Smooth muscle cell (in vitro differentiated cells): ENCODE measurements at regions not wholly inside any gene's neighbourhood (a gene's known extent, or its start where the extent isn't known, plus 50 kb on each side); places are given as distances from the start of the nearest gene placed in this dataset.

Source experiments
- DNase-seq: peaks from one replicate; lab custom pipeline; 2025; ENCODE audit not compliant: unreplicated experiment; lab: John Stamatoyannopoulos, UW
- H2AFZ ChIP-seq: fragments of 200-600 bp; sonication (generic); 2 replicates; pipeline ENCODE4 v1.6.0; 2016; ENCODE audit warnings: antibody characterized with exemption, low read depth, mild to moderate bottlenecking
- H3F3A ChIP-seq: fragments of 200-600 bp; sonication (generic); 2 replicates; pipeline ENCODE4 v1.6.0; 2017; ENCODE audit warnings: antibody characterized with exemption, low read depth
- H3K27ac ChIP-seq: fragments of 200-600 bp; sonication (generic); 2 replicates; pipeline ENCODE4 v1.5.1; 2016; ENCODE audit warnings: low read depth, mild to moderate bottlenecking
- H3K27me3 ChIP-seq: fragments of 200-600 bp; sonication (generic); 2 replicates; pipeline ENCODE4 v1.6.1; 2016; ENCODE audit warnings: low read depth, mild to moderate bottlenecking
- H3K36me3 ChIP-seq: fragments of 200-600 bp; sonication (generic); 2 replicates; pipeline ENCODE4 v1.5.1; 2016; ENCODE audit warnings: low read depth
- H3K4me1 ChIP-seq: fragments of 200-600 bp; sonication (generic); 2 replicates; pipeline ENCODE4 v1.5.1; 2016; ENCODE audit warnings: low read depth
- H3K4me2 ChIP-seq: fragments of 200-600 bp; sonication (generic); 2 replicates; pipeline ENCODE4 v1.6.0; 2016; ENCODE audit warnings: mild to moderate bottlenecking
- H3K4me3 ChIP-seq: fragments of 200-600 bp; sonication (generic); 2 replicates; pipeline ENCODE4 v1.5.1; 2016; ENCODE audit warnings: mild to moderate bottlenecking
- H3K79me2 ChIP-seq: fragments of 200-600 bp; sonication (generic); 2 replicates; pipeline ENCODE4 v1.6.0; 2016; ENCODE audit warnings: low read depth, mild to moderate bottlenecking
- H3K9ac ChIP-seq: fragments of 200-600 bp; sonication (generic); 2 replicates; pipeline ENCODE4 v1.6.0; 2016; ENCODE audit warnings: low read depth
- H3K9me3 ChIP-seq: fragments of 200-600 bp; sonication (generic); replicated peaks from 2 replicates; pipeline ENCODE4 v1.5.1; 2016; ENCODE audit warnings: low read depth
- H4K20me1 ChIP-seq: fragments of 200-600 bp; sonication (generic); 2 replicates; pipeline ENCODE4 v1.6.0; 2016; ENCODE audit warnings: low read depth
- WGBS: methylation state at CpG from one replicate; pipeline ENCODE4 v1.1.7; 2016; ENCODE audit warnings: low lambda C conversion rate; 5-methylcytosine and 5-hydroxymethylcytosine counted together
- TF ChIP-seq, protein P1 (sequence below): fragments of 200-600 bp; sonication (generic); IDR thresholded peaks from 2 replicates; pipeline ENCODE4 v1.5.1; 2017; ENCODE audit warnings: borderline replicate concordance, mild to moderate bottlenecking, antibody characterized with exemption; ENCODE audit not compliant: insufficient read depth, poor library complexity, severe bottlenecking

DNA sequence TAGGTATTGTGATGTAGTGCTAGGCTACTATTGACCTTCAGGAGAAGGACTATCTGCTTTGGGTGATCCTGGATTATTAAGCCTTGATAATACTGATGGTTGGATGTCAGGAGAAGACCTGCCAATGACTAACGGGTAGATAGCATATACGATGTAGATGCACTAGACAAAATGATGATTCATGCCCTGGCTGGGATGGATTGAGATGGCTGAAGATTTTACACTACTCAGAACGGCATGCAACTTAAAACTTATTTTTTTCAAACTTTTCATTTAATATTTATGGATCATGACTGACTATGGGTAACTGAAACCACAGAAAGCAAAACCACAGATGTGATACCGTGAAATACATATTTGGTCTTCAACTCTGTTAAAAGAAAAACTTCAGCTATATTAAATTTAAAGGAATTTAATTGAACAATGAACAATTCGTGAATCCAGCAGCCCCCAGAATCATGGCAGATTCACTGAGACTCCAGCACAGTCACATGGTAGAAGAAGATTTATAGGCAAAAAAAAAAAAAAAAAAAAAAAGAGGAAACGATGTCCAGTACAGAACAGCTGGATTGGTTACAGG lies 124.6 kb upstream of the CDK13 start:
- no peak overlapping the region for H2AFZ ChIP-seq
- no peaks in the 10 kb centered on the region for H3F3A ChIP-seq
- H3K4me1 ChIP-seq = peaks cover 4% of the 10 kb centered on the region
- no peak overlapping the region for H3K4me2 ChIP-seq
- H3K36me3 ChIP-seq = no peaks in the 10 kb centered on the region
- H3K27ac ChIP-seq = no peak overlapping the region
- no peaks in the 10 kb centered on the region for H3K9me3 ChIP-seq
- 69% methylated on average over 6 of the region's 6 CpGs for WGBS
- TF ChIP-seq, protein P1, sequence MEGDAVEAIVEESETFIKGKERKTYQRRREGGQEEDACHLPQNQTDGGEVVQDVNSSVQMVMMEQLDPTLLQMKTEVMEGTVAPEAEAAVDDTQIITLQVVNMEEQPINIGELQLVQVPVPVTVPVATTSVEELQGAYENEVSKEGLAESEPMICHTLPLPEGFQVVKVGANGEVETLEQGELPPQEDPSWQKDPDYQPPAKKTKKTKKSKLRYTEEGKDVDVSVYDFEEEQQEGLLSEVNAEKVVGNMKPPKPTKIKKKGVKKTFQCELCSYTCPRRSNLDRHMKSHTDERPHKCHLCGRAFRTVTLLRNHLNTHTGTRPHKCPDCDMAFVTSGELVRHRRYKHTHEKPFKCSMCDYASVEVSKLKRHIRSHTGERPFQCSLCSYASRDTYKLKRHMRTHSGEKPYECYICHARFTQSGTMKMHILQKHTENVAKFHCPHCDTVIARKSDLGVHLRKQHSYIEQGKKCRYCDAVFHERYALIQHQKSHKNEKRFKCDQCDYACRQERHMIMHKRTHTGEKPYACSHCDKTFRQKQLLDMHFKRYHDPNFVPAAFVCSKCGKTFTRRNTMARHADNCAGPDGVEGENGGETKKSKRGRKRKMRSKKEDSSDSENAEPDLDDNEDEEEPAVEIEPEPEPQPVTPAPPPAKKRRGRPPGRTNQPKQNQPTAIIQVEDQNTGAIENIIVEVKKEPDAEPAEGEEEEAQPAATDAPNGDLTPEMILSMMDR = no peak
- no peak overlapping the region for H3K9ac ChIP-seq
- H3K27me3 ChIP-seq = peaks cover 53% of the 10 kb centered on the region
- no peaks in the 10 kb centered on the region for H4K20me1 ChIP-seq
- no peak overlapping the region for H3K4me3 ChIP-seq
- H3K79me2 ChIP-seq = no peaks in the 10 kb centered on the region
- no peak for DNase-seq

DNA sequence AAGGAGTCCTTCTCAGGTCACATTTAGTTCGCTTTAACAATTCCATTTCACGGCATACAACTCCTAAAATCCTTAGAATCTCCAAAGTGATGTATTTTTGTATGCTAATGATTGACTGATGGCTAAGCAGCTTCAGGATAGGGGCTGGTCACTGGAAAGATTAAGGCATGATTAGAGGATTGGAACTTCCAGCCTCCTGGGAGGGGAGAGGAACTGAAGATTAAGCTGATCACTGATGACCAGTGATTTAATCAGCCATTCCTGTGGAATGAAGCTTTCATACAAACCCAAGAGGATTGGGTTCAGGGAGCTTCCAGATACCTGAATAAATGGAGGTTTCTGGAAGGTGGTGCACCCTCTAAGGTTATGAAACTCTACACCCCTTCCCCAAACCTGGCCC lies 123.9 kb upstream of the CDK13 start:
- Histone ChIP-seq H3F3A (no peaks in the 10 kb centered on the region), H2AFZ (no peak overlapping the region), H3K4me3 (no peak overlapping the region), H3K27me3 (peaks cover 54% of the 10 kb centered on the region), H3K36me3 (no peaks in the 10 kb centered on the region), H3K4me2 (no peak overlapping the region), H3K27ac (no peak overlapping the region), H3K79me2 (no peaks in the 10 kb centered on the region), H3K9ac (no peak overlapping the region), H3K4me1 (peaks cover 4% of the 10 kb centered on the region), H4K20me1 (no peaks in the 10 kb centered on the region), H3K9me3 (no peaks in the 10 kb centered on the region)
- no peak for DNase-seq
- TF ChIP-seq, protein P1 = no peak
- WGBS = 75% methylated on average over 2 of the region's 2 CpGs

DNA sequence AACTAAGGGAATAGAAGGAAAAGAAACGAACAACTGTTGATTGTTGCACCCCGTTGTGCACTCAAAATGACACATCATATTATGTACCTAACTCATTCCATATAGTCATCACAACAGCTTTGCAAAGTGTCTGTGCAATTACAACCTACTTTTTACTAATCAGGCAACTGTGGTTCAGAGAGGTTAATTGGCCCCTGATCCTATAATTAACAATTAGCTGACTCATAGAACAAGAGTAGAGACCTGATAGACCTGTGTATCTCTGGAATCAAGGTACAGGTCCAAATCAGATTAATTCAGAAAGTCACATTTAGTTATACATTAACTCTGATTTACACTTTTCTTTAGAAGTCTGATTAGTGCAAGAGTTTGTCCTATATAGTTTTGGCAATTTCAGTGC lies 122.5 kb upstream of the CDK13 start:
- Histone ChIP-seq H3K36me3 (no peaks in the 10 kb centered on the region), H3K9ac (no peak overlapping the region), H3K4me2 (no peak overlapping the region), H3K9me3 (no peaks in the 10 kb centered on the region), H3K4me1 (peaks cover 4% of the 10 kb centered on the region), H3K27me3 (peaks cover 59% of the 10 kb centered on the region), H4K20me1 (no peaks in the 10 kb centered on the region), H3K27ac (no peak overlapping the region), H3K79me2 (no peaks in the 10 kb centered on the region), H3F3A (no peaks in the 10 kb centered on the region), H2AFZ (no peak overlapping the region), H3K4me3 (no peak overlapping the region)
- WGBS = 86% methylated on average over 2 of the region's 2 CpGs
- TF ChIP-seq, protein P1 = no peak
- no peak for DNase-seq

DNA sequence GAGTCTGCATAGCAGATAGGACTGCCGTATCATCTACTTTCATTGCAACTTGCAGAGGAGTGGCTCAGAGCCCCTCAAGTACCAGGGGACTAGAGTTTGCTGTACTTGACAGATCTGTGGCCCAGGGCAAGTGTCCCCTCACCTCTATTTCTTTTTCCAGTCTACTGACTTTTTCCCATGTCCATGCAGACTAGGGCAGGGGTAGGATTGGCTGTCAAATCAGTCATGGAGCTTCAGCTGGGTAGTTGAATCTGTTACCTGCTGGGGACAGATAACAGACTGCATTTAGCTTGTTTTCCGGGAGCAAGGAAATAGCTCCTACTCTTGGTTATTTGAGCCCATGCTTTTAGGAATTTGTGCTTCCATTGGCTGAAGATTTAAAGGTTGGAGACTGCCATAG lies 121.0 kb upstream of the CDK13 start:
- 69% methylated on average over 2 of the region's 2 CpGs for WGBS
- no peaks in the 10 kb centered on the region for H3K79me2 ChIP-seq
- TF ChIP-seq, protein P1 = no peak
- H3K4me2 ChIP-seq = no peak overlapping the region
- no peak overlapping the region for H3K9ac ChIP-seq
- H3K4me1 ChIP-seq = peaks cover 4% of the 10 kb centered on the region
- no peak for DNase-seq
- no peaks in the 10 kb centered on the region for H4K20me1 ChIP-seq
- H3F3A ChIP-seq = no peaks in the 10 kb centered on the region
- peaks cover 62% of the 10 kb centered on the region for H3K27me3 ChIP-seq
- no peaks in the 10 kb centered on the region for H3K9me3 ChIP-seq
- no peak overlapping the region for H3K4me3 ChIP-seq
- no peak overlapping the region for H3K27ac ChIP-seq
- no peaks in the 10 kb centered on the region for H3K36me3 ChIP-seq
- H2AFZ ChIP-seq = no peak overlapping the region
